ENCODE measurements at regions not wholly inside any gene's neighbourhood (a gene's known extent, or its start where the extent isn't known, plus 50 kb on each side); places are given as distances from the start of the nearest gene placed in this dataset.

DNA sequence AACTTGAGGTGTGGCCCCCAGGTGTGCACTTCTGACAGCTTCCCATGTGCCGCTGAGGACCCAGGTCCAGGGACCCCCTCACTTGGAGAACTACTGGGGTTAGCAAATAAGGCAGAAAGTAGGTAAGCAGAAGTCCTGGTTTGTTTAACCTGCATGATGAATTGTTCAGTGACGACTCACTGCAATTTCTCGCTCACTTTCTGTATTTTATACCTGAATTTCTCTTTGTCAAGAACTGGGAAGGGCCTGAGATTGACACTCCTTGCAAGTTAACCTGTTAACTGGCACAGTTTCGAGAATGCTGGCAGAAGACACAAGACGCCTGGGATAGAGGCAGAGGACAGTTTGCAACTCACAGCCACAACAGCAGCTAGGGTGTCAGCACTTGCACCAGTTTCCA, 164.5 kb upstream of the NCK2 start:
- H3K27me3 ChIP-seq (ENCODE audit: control insufficient read depth, insufficient read depth, low read length): no peaks in the 10 kb centered on the region
- H4K20me1 ChIP-seq (ENCODE audit: control insufficient read depth, extremely low read depth, insufficient read depth, low read length): no peaks in the 10 kb centered on the region
- no peak for DNase-seq (ENCODE audit: low read depth in 2 of 2)
- no peak overlapping the region for H2AFZ ChIP-seq (ENCODE audit: low read length)
- no peaks in the 10 kb centered on the region for H3K4me1 ChIP-seq (ENCODE audit: control insufficient read depth, extremely low read depth, insufficient read depth, low read length)
- TF ChIP-seq, protein P1, sequence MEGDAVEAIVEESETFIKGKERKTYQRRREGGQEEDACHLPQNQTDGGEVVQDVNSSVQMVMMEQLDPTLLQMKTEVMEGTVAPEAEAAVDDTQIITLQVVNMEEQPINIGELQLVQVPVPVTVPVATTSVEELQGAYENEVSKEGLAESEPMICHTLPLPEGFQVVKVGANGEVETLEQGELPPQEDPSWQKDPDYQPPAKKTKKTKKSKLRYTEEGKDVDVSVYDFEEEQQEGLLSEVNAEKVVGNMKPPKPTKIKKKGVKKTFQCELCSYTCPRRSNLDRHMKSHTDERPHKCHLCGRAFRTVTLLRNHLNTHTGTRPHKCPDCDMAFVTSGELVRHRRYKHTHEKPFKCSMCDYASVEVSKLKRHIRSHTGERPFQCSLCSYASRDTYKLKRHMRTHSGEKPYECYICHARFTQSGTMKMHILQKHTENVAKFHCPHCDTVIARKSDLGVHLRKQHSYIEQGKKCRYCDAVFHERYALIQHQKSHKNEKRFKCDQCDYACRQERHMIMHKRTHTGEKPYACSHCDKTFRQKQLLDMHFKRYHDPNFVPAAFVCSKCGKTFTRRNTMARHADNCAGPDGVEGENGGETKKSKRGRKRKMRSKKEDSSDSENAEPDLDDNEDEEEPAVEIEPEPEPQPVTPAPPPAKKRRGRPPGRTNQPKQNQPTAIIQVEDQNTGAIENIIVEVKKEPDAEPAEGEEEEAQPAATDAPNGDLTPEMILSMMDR (conservative IDR thresholded peaks at IDR 0.05 in 1 of 2, IDR thresholded peaks at IDR 0.05 in 1 of 2; ENCODE audit: low read depth in 1 of 2, low read length in 2 of 2): no peak
- TF ChIP-seq EZH2 (IDR thresholded peaks at IDR 0.05; ENCODE audit: low read length, missing control alignments): no peak
- H3K79me2 ChIP-seq (ENCODE audit: control insufficient read depth, insufficient read depth, low read length): no peaks in the 10 kb centered on the region
- H3K27ac ChIP-seq (ENCODE audit: insufficient read depth, low read length): no peak overlapping the region
- no peaks in the 10 kb centered on the region for H3K9me3 ChIP-seq (ENCODE audit: control insufficient read depth, insufficient read depth, low read depth, low read length)
- no peaks in the 10 kb centered on the region for H3K36me3 ChIP-seq (ENCODE audit: control insufficient read depth, insufficient read depth, low read length)
- H3K4me2 ChIP-seq (ENCODE audit: extremely low read depth, insufficient read depth, low read length): no peak overlapping the region
- H3K9ac ChIP-seq (ENCODE audit: insufficient read depth, low read length): no peak overlapping the region
- no peak overlapping the region for H3K4me3 ChIP-seq (replicated peaks in 1 of 4; ENCODE audit: control extremely low read depth in 1 of 4, insufficient read depth in 1 of 4, low read depth in 3 of 4, low read length in 4 of 4)

DNA sequence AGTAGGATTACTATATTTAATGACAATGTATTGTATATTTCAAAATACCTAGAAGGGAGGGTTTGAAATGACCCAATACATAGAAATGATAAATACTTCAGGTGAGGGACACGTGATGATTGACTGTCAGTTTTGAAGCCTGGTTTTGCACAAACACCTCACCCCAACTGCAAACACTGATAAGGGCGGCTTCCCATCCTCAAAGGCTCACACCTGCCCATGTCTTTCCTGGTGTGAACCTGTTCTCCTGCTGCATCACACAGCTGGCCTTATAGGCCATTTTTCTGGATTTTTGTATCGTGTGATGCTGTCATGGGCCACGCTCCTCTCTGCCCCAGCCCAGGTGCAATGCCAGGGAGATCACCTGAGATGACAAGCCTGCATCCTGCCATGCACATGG, 166.5 kb upstream of the NCK2 start:
- TF ChIP-seq EZH2 (IDR thresholded peaks at IDR 0.05; ENCODE audit: low read length, missing control alignments): no peak
- TF ChIP-seq, protein P1 (conservative IDR thresholded peaks at IDR 0.05 in 1 of 2, IDR thresholded peaks at IDR 0.05 in 1 of 2; ENCODE audit: low read depth in 1 of 2, low read length in 2 of 2): no peak
- Histone ChIP-seq H3K4me1 (ENCODE audit: control insufficient read depth, extremely low read depth, insufficient read depth, low read length) (no peaks in the 10 kb centered on the region), H3K27ac (ENCODE audit: insufficient read depth, low read length) (no peak overlapping the region), H3K36me3 (ENCODE audit: control insufficient read depth, insufficient read depth, low read length) (no peaks in the 10 kb centered on the region), H3K9me3 (ENCODE audit: control insufficient read depth, insufficient read depth, low read depth, low read length) (no peaks in the 10 kb centered on the region), H3K4me3 (replicated peaks in 1 of 4; ENCODE audit: control extremely low read depth in 1 of 4, insufficient read depth in 1 of 4, low read depth in 3 of 4, low read length in 4 of 4) (no peak overlapping the region), H3K9ac (ENCODE audit: insufficient read depth, low read length) (no peak overlapping the region), H2AFZ (ENCODE audit: low read length) (no peak overlapping the region), H3K27me3 (ENCODE audit: control insufficient read depth, insufficient read depth, low read length) (no peaks in the 10 kb centered on the region), H4K20me1 (ENCODE audit: control insufficient read depth, extremely low read depth, insufficient read depth, low read length) (no peaks in the 10 kb centered on the region), H3K4me2 (ENCODE audit: extremely low read depth, insufficient read depth, low read length) (no peak overlapping the region), H3K79me2 (ENCODE audit: control insufficient read depth, insufficient read depth, low read length) (no peaks in the 10 kb centered on the region)
- DNase-seq (ENCODE audit: low read depth in 2 of 2): no peak

DNA sequence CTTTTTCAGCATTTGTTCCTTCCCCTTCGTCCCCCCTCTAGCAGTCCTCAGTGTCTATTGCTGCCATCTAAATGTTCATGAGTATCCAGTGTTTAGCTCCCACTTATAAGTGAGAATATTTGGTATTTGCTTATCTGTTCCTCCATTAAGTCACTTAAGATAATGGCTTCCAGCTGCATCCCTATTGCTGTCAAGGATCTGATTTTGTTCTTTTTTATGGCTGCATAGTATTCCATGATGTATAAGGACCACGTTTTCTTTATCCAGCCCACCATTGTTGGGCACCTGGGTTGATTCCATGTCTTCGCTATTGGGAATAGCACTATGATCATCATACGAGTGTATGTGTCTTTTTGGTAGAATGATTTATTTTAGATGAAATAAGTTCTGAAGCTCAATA, 166.9 kb upstream of the NCK2 start:
- Histone ChIP-seq H3K79me2 (ENCODE audit: control insufficient read depth, insufficient read depth, low read length) (no peaks in the 10 kb centered on the region), H3K4me3 (replicated peaks in 1 of 4; ENCODE audit: control extremely low read depth in 1 of 4, insufficient read depth in 1 of 4, low read depth in 3 of 4, low read length in 4 of 4) (no peak overlapping the region), H2AFZ (ENCODE audit: low read length) (no peak overlapping the region), H3K27ac (ENCODE audit: insufficient read depth, low read length) (no peak overlapping the region), H3K9me3 (ENCODE audit: control insufficient read depth, insufficient read depth, low read depth, low read length) (no peaks in the 10 kb centered on the region), H3K9ac (ENCODE audit: insufficient read depth, low read length) (no peak overlapping the region), H3K4me1 (ENCODE audit: control insufficient read depth, extremely low read depth, insufficient read depth, low read length) (no peaks in the 10 kb centered on the region), H3K4me2 (ENCODE audit: extremely low read depth, insufficient read depth, low read length) (no peak overlapping the region), H3K36me3 (ENCODE audit: control insufficient read depth, insufficient read depth, low read length) (no peaks in the 10 kb centered on the region), H3K27me3 (ENCODE audit: control insufficient read depth, insufficient read depth, low read length) (no peaks in the 10 kb centered on the region), H4K20me1 (ENCODE audit: control insufficient read depth, extremely low read depth, insufficient read depth, low read length) (no peaks in the 10 kb centered on the region)
- no peak for DNase-seq (ENCODE audit: low read depth in 2 of 2)
- no peak for TF ChIP-seq EZH2 (IDR thresholded peaks at IDR 0.05; ENCODE audit: low read length, missing control alignments)
- TF ChIP-seq, protein P1 (conservative IDR thresholded peaks at IDR 0.05 in 1 of 2, IDR thresholded peaks at IDR 0.05 in 1 of 2; ENCODE audit: low read depth in 1 of 2, low read length in 2 of 2): no peak
